Ovary (tissue), 1 donor: ENCODE measurements at regions not wholly inside any gene's neighbourhood (a gene's known extent, or its start where the extent isn't known, plus 50 kb on each side); places are given as distances from the start of the nearest gene placed in this dataset.

Source experiments
- EP300 ChIP-seq: sonication (generic); formaldehyde crosslinking; IDR thresholded peaks from one replicate; pipeline ENCODE4 v1.6.1; 2017; ENCODE audit warnings: antibody characterized with exemption
- POLR2A ChIP-seq: fragments of 450-650 bp; IDR thresholded peaks from one replicate; pipeline ENCODE4 v1.6.1; 2017; ENCODE audit warnings: antibody characterized with exemption, mild to moderate bottlenecking, moderate library complexity

DNA sequence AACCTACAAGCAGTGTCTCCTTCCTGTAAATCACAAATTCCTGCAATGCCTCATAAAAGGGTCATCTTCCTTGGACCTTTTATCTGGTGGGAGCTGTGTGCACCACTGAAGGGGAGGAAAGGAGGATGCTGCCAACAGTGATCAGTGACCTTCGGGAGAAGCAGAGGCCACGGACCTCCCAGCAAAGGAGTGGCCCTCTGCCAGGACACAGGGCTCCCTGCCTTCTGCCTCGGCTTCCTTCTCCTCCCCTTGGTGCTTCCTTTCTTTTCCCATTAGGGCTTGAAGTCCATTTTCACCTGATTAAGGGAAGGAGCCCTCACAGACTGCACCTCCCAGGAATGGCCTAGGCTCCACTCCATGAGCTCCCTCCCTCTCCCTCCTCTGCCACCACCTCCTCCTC lies 85.3 kb upstream of the ITGA6 start:
- TF ChIP-seq POLR2A: no peak
- no peak for TF ChIP-seq EP300
